Effector memory CD4-positive, alpha-beta T cell (primary cell): ENCODE measurements at regions not wholly inside any gene's neighbourhood (a gene's known extent, or its start where the extent isn't known, plus 50 kb on each side); places are given as distances from the start of the nearest gene placed in this dataset.
"Not testable (repeated sequence)": the region's sequence is repeated elsewhere in the genome, so short reads cannot be mapped to it uniquely, and the experiment has no call there.

Source experiments
- DNase-seq, 3 donors: peaks; one replicate each; pipeline ENCODE4 v3.0.0-alpha.2; 2020
- H3K27ac ChIP-seq: 2 replicates; pipeline ENCODE4 v1.7.0; 2013; ENCODE audit warnings: mild to moderate bottlenecking, low read length, moderate library complexity; ENCODE audit not compliant: insufficient read depth, poor library complexity, severe bottlenecking
- H3K27me3 ChIP-seq: replicated peaks from 2 replicates; pipeline ENCODE4 v1.7.0; 2013; ENCODE audit warnings: mild to moderate bottlenecking, low read length; ENCODE audit not compliant: insufficient read depth, control insufficient read depth, poor library complexity, severe bottlenecking
- H3K36me3 ChIP-seq: 2 replicates; pipeline ENCODE4 v1.7.0; 2013; ENCODE audit warnings: mild to moderate bottlenecking, low read length, moderate library complexity; ENCODE audit not compliant: control insufficient read depth, insufficient read depth
- H3K4me1 ChIP-seq: 2 replicates; pipeline ENCODE4 v1.7.0; 2013; ENCODE audit warnings: low read length, mild to moderate bottlenecking; ENCODE audit not compliant: control insufficient read depth, insufficient read depth, poor library complexity, severe bottlenecking
- H3K4me3 ChIP-seq: 2 replicates; pipeline ENCODE4 v1.7.0; 2013; ENCODE audit warnings: low read length, low read depth, mild to moderate bottlenecking; ENCODE audit not compliant: insufficient read depth, poor library complexity, severe bottlenecking
- H3K9me3 ChIP-seq: 2 replicates; pipeline ENCODE4 v1.7.0; 2013; ENCODE audit warnings: mild to moderate bottlenecking, low read length, moderate library complexity; ENCODE audit not compliant: control insufficient read depth

GRCh38 chr5:34156703-34157414, 113.8 kb upstream of the C1QTNF3 start:
- not testable (repeated sequence) for DNase-seq, H3K27me3 ChIP-seq, H3K4me1 ChIP-seq, H3K27ac ChIP-seq, H3K9me3 ChIP-seq, H3K36me3 ChIP-seq, H3K4me3 ChIP-seq

GRCh38 chr5:34160904-34161303, 117.9 kb upstream of the C1QTNF3 start:
- H3K36me3 ChIP-seq, H3K27me3 ChIP-seq, H3K4me1 ChIP-seq, H3K9me3 ChIP-seq, H3K27ac ChIP-seq, H3K4me3 ChIP-seq, DNase-seq: not testable (repeated sequence)

- not testable (repeated sequence) for H3K27ac ChIP-seq, H3K4me1 ChIP-seq, DNase-seq, H3K27me3 ChIP-seq, H3K36me3 ChIP-seq, H3K9me3 ChIP-seq, H3K4me3 ChIP-seq
Observed at GRCh38 chr5:34171398-34171797, 128.4 kb upstream of the C1QTNF3 start.

- not testable (repeated sequence) for H3K4me1 ChIP-seq, H3K4me3 ChIP-seq, H3K36me3 ChIP-seq, H3K9me3 ChIP-seq, H3K27ac ChIP-seq, DNase-seq, H3K27me3 ChIP-seq
Observed at GRCh38 chr5:34179453-34180190, 136.6 kb upstream of the C1QTNF3 start.

GRCh38 chr5:34180225-34180624, 137.2 kb upstream of the C1QTNF3 start:
- not testable (repeated sequence) for H3K27ac ChIP-seq, H3K9me3 ChIP-seq, H3K4me1 ChIP-seq, H3K4me3 ChIP-seq, H3K36me3 ChIP-seq, H3K27me3 ChIP-seq, DNase-seq

- not testable (repeated sequence) for H3K27ac ChIP-seq, H3K4me3 ChIP-seq, H3K4me1 ChIP-seq, DNase-seq, H3K9me3 ChIP-seq, H3K36me3 ChIP-seq, H3K27me3 ChIP-seq
Observed at GRCh38 chr5:34180940-34181614, 138.1 kb upstream of the C1QTNF3 start.

GRCh38 chr5:34185005-34185404, 142.0 kb upstream of the C1QTNF3 start:
- H3K27ac ChIP-seq, H3K36me3 ChIP-seq, H3K27me3 ChIP-seq, H3K4me1 ChIP-seq, DNase-seq, H3K9me3 ChIP-seq, H3K4me3 ChIP-seq: not testable (repeated sequence)

GRCh38 chr5:34185572-34185971, 142.6 kb upstream of the C1QTNF3 start:
- not testable (repeated sequence) for H3K4me3 ChIP-seq, H3K4me1 ChIP-seq, DNase-seq

GRCh38 chr5:34186108-34186507, 143.1 kb upstream of the C1QTNF3 start:
- H3K27ac ChIP-seq, DNase-seq, H3K4me3 ChIP-seq, H3K4me1 ChIP-seq, H3K9me3 ChIP-seq, H3K36me3 ChIP-seq, H3K27me3 ChIP-seq: not testable (repeated sequence)

More at GRCh38 chr5:34185572-34185971, 142.6 kb upstream of the C1QTNF3 start:
- H3K9me3 ChIP-seq, H3K36me3 ChIP-seq, H3K27ac ChIP-seq, H3K27me3 ChIP-seq: not testable (repeated sequence)

- H3K27me3 ChIP-seq, H3K4me1 ChIP-seq, H3K27ac ChIP-seq, H3K36me3 ChIP-seq, H3K4me3 ChIP-seq, H3K9me3 ChIP-seq, DNase-seq: not testable (repeated sequence)
Observed at GRCh38 chr5:34186865-34187264, 143.9 kb upstream of the C1QTNF3 start.
